Liver (tissue), 8 donors: ENCODE measurements at regions not wholly inside any gene's neighbourhood (a gene's known extent, or its start where the extent isn't known, plus 50 kb on each side); places are given as distances from the start of the nearest gene placed in this dataset.
A peak's percentile ranks its signal among the peaks of the same experiment; 100 is the strongest.

ENCODE experiments used
- DNase-seq: peaks from one replicate; pipeline ENCODE4 v3.0.0-alpha.2; 2017; ENCODE audit warnings: low spot score
- H3K27ac ChIP-seq, 2 donors: one replicate each; pipeline ENCODE4 v1.7.0; 2013; ENCODE audit warnings: inconsistent platforms in 2 of 2, low read length in 2 of 2, control low read depth in 1 of 2, low read depth in 1 of 2, mild to moderate bottlenecking in 1 of 2
- H3K27me3 ChIP-seq, 4 donors: one replicate each; pipeline versions ENCODE4 v1.6.1 to v1.7.0; 2013; ENCODE audit warnings: low read length in 3 of 4, inconsistent platforms in 1 of 4, mild to moderate bottlenecking in 1 of 4, moderate library complexity in 1 of 4; ENCODE audit not compliant: control insufficient read depth in 4 of 4, insufficient read depth in 4 of 4
- H3K36me3 ChIP-seq, 4 donors: one replicate each; pipeline versions ENCODE4 v1.6.1 to v1.7.0; 2013; ENCODE audit warnings: low read length in 3 of 4, mild to moderate bottlenecking in 3 of 4, low read depth in 1 of 4, moderate library complexity in 1 of 4; ENCODE audit not compliant: control insufficient read depth in 4 of 4, insufficient read depth in 3 of 4
- H3K4me1 ChIP-seq, 4 donors: one replicate each; pipeline versions ENCODE4 v1.6.1 to v1.7.0; 2013; ENCODE audit warnings: low read length in 3 of 4, mild to moderate bottlenecking in 3 of 4, moderate library complexity in 1 of 4; ENCODE audit not compliant: control insufficient read depth in 4 of 4, insufficient read depth in 4 of 4
- H3K4me3 ChIP-seq, 3 donors: one replicate each; pipeline versions ENCODE4 v1.6.1 to v1.7.0; 2013; ENCODE audit warnings: low read length in 3 of 3, control low read depth in 1 of 3, low read depth in 1 of 3, mild to moderate bottlenecking in 1 of 3
- H3K9ac ChIP-seq, 2 donors: one replicate each; pipeline ENCODE4 v1.7.0; 2013; ENCODE audit warnings: low read length in 2 of 2, mild to moderate bottlenecking in 2 of 2, moderate library complexity in 2 of 2, control low read depth in 1 of 2, low read depth in 1 of 2
- H3K9me3 ChIP-seq, 4 donors: one replicate each; pipeline versions ENCODE4 v1.6.1 to v1.7.0; 2013; ENCODE audit warnings: low read length in 3 of 4; ENCODE audit not compliant: control insufficient read depth in 4 of 4
- ATF3 ChIP-seq: IDR thresholded peaks from 2 replicates; pipeline ENCODE4 v1.6.1; 2016; ENCODE audit warnings: antibody characterized with exemption
- CTCF ChIP-seq: fragments of 150-350 bp; IDR thresholded peaks from 2 replicates; pipeline ENCODE4 v1.5.1; 2017; ENCODE audit warnings: improper control_type of control experiment, low read depth, low read length; ENCODE audit not compliant: missing input control
- EGR1 ChIP-seq, 2 donors: IDR thresholded peaks; 2 replicates each; pipeline ENCODE4 v1.6.1; 2016 to 2018; ENCODE audit warnings: antibody characterized with exemption in 2 of 2, low read depth in 2 of 2
- FOXA1 ChIP-seq: IDR thresholded peaks from 2 replicates; pipeline ENCODE4 v1.6.1; 2016; ENCODE audit warnings: antibody characterized with exemption
- FOXA2 ChIP-seq: IDR thresholded peaks from 2 replicates; pipeline ENCODE4 v1.6.1; 2016; ENCODE audit warnings: antibody characterized with exemption
- HNF4A ChIP-seq, 2 donors: conservative IDR thresholded peaks; 2 replicates each; pipeline ENCODE4 v1.6.1; 2016; ENCODE audit warnings: antibody characterized with exemption in 2 of 2, mild to moderate bottlenecking in 2 of 2
- HNF4G ChIP-seq: IDR thresholded peaks from 2 replicates; pipeline ENCODE4 v1.6.1; 2016; ENCODE audit warnings: antibody characterized with exemption
- JUND ChIP-seq, 2 donors: IDR thresholded peaks; 2 replicates each; pipeline ENCODE4 v1.6.1; 2016; ENCODE audit warnings: antibody characterized with exemption in 2 of 2
- NR2F2 ChIP-seq: IDR thresholded peaks from 2 replicates; pipeline ENCODE4 v1.6.1; 2016; ENCODE audit warnings: antibody characterized with exemption
- RAD21 ChIP-seq, 2 donors: IDR thresholded peaks; 2 replicates each; pipeline ENCODE4 v1.6.1; 2016; ENCODE audit warnings: antibody characterized with exemption in 2 of 2, mild to moderate bottlenecking in 2 of 2
- REST ChIP-seq: IDR thresholded peaks from 2 replicates; pipeline ENCODE4 v1.6.1; 2016; ENCODE audit warnings: antibody characterized with exemption, mild to moderate bottlenecking
- RXRA ChIP-seq, 2 donors: IDR thresholded peaks; 2 replicates each; pipeline ENCODE4 v1.6.1; 2017 to 2018; ENCODE audit warnings: antibody characterized with exemption in 2 of 2, mild to moderate bottlenecking in 1 of 2
- SP1 ChIP-seq: IDR thresholded peaks from 2 replicates; pipeline ENCODE4 v1.6.1; 2018; ENCODE audit warnings: antibody characterized with exemption, mild to moderate bottlenecking
- TAF1 ChIP-seq: conservative IDR thresholded peaks from 2 replicates; pipeline ENCODE4 v1.6.1; 2016; ENCODE audit warnings: antibody characterized with exemption, mild to moderate bottlenecking
- ZBTB33 ChIP-seq: IDR thresholded peaks from 2 replicates; pipeline ENCODE4 v1.6.1; 2016; ENCODE audit warnings: antibody characterized with exemption
- WGBS: extraction: QIAGEN DNeasy Blood & Tissue Kit; methylation state at CpG from one replicate; pipeline ENCODE4 v1.1.7; 2013; 5-methylcytosine and 5-hydroxymethylcytosine counted together
- donor health status: healthy.
- donor health status: healthy.
- donor health status: healthy.
- donor health status: healthy.
- donor health status: healthy.

GRCh38 chr11:69909561-69910518, 90.6 kb upstream of the FGF3 start:
- H3K36me3 ChIP-seq: no peaks in the 10 kb centered on the region
- H3K4me1 ChIP-seq: peaks cover 0 to 17% (median 4%) of the 10 kb centered on the region in 4 donors
- H3K9ac ChIP-seq: no peak overlapping the region
- no peaks in the 10 kb centered on the region for H3K9me3 ChIP-seq
- H3K27me3 ChIP-seq: no peaks in the 10 kb centered on the region
- WGBS: 63% methylated on average over 28 of the region's 28 CpGs
- H3K4me3 ChIP-seq: no peak overlapping the region
- no peak overlapping the region for H3K27ac ChIP-seq
- TF ChIP-seq RAD21 (IDR thresholded peaks at IDR 0.05) (peak in 1 of 2 donors; percentile 47), CTCF (peak; percentile 27), FOXA2 (no peak), ZBTB33 (no peak), RXRA (IDR thresholded peaks at IDR 0.05) (no peak), REST (no peak), TAF1 (no peak), JUND (IDR thresholded peaks at IDR 0.05) (no peak)
- DNase-seq: no peak

GRCh38 chr11:69910519-69911309, 91.5 kb upstream of the FGF3 start:
- no peaks in the 10 kb centered on the region for H3K36me3 ChIP-seq
- no peaks in the 10 kb centered on the region for H3K9me3 ChIP-seq
- 72% methylated on average over 17 of the region's 17 CpGs for WGBS
- no peak overlapping the region for H3K27ac ChIP-seq
- H3K4me1 ChIP-seq: peaks cover 0 to 26% (median 8%) of the 10 kb centered on the region in 4 donors
- H3K27me3 ChIP-seq: no peaks in the 10 kb centered on the region
- no peak for DNase-seq
- no peak overlapping the region for H3K9ac ChIP-seq
- no peak overlapping the region for H3K4me3 ChIP-seq
- TF ChIP-seq CTCF (no peak), ATF3 (no peak), HNF4A (conservative IDR thresholded peaks at IDR 0.05) (no peak), RXRA (IDR thresholded peaks at IDR 0.05) (no peak), SP1 (no peak), JUND (IDR thresholded peaks at IDR 0.05) (no peak), EGR1 (IDR thresholded peaks at IDR 0.05; ENCODE audit: low read depth in 2 of 2) (no peak), NR2F2 (no peak), REST (no peak), RAD21 (IDR thresholded peaks at IDR 0.05) (no peak), FOXA1 (no peak), HNF4G (no peak)
